ENCODE measurements at regions not wholly inside any gene's neighbourhood (a gene's known extent, or its start where the extent isn't known, plus 50 kb on each side); places are given as distances from the start of the nearest gene placed in this dataset.

- Histone ChIP-seq H3K9me3 (no peaks in the 10 kb centered on the region), H3K27me3 (no peaks in the 10 kb centered on the region), H3K36me3 (replicated peaks in 1 of 2; ENCODE audit: insufficient read depth in 1 of 2, low read depth in 2 of 2) (no peaks in the 10 kb centered on the region), H3K4me1 (no peaks in the 10 kb centered on the region), H3K4me3 (no peak overlapping the region), H3K27ac (no peak overlapping the region)
- ATAC-seq (no peak), DNase-seq (no peak)
- no peak for TF ChIP-seq POLR2A (IDR thresholded peaks at IDR 0.05)
- TF ChIP-seq, protein P1, sequence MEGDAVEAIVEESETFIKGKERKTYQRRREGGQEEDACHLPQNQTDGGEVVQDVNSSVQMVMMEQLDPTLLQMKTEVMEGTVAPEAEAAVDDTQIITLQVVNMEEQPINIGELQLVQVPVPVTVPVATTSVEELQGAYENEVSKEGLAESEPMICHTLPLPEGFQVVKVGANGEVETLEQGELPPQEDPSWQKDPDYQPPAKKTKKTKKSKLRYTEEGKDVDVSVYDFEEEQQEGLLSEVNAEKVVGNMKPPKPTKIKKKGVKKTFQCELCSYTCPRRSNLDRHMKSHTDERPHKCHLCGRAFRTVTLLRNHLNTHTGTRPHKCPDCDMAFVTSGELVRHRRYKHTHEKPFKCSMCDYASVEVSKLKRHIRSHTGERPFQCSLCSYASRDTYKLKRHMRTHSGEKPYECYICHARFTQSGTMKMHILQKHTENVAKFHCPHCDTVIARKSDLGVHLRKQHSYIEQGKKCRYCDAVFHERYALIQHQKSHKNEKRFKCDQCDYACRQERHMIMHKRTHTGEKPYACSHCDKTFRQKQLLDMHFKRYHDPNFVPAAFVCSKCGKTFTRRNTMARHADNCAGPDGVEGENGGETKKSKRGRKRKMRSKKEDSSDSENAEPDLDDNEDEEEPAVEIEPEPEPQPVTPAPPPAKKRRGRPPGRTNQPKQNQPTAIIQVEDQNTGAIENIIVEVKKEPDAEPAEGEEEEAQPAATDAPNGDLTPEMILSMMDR (IDR thresholded peaks at IDR 0.05): no peak
- 44 to 50% methylated on average over 3 of the region's 3 CpGs for WGBS, 2 donors
- intact Hi-C loops (cut with DNase I): no loop called here
Observed at GRCh38 chr16:13594823-13595222, 325.1 kb upstream of the ERCC4 start.

DNA sequence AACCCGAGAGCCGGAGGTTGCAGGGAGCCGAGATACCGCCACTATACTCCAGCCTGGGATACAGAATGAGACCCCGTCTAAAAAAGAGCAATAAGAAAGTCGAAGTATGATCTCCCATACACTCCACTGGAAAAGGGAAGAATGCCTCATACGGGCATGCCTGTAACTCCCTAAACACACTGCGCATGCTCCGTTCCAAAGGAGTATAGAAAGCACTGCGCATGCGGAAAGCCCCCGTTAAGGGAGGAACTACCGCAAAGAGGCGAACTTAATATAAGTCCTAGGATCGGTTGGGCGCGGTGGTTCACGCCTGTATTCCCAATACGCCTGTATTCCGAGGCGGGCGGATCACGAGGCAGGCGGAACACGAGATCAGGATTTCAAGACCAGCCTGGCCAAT, 313.1 kb upstream of the ERCC4 start:
- ATAC-seq: no peak
- H3K4me3 ChIP-seq: no peak overlapping the region
- 77 to 88% methylated on average over 25 of the region's 25 CpGs for WGBS, 2 donors
- TF ChIP-seq POLR2A (IDR thresholded peaks at IDR 0.05): no peak
- TF ChIP-seq, protein P1 (IDR thresholded peaks at IDR 0.05): no peak
- no peaks in the 10 kb centered on the region for H3K4me1 ChIP-seq
- H3K27ac ChIP-seq: no peak overlapping the region
- no peaks in the 10 kb centered on the region for H3K9me3 ChIP-seq
- H3K36me3 ChIP-seq (replicated peaks in 1 of 2; ENCODE audit: insufficient read depth in 1 of 2, low read depth in 2 of 2): no peaks in the 10 kb centered on the region
- H3K27me3 ChIP-seq: no peaks in the 10 kb centered on the region
- no peak for DNase-seq
- intact Hi-C loops (cut with DNase I): no loop called here

GRCh38 chr16:13607289-13607688, 312.7 kb upstream of the ERCC4 start:
- Histone ChIP-seq H3K4me1 (no peaks in the 10 kb centered on the region), H3K27ac (no peak overlapping the region), H3K4me3 (no peak overlapping the region), H3K36me3 (replicated peaks in 1 of 2; ENCODE audit: insufficient read depth in 1 of 2, low read depth in 2 of 2) (no peaks in the 10 kb centered on the region), H3K27me3 (no peaks in the 10 kb centered on the region), H3K9me3 (no peaks in the 10 kb centered on the region)
- WGBS, 2 donors: 87 to 89% methylated on average over 17 of the region's 17 CpGs
- no peak for DNase-seq
- no peak for ATAC-seq
- intact Hi-C loops (cut with DNase I): no loop called here
- TF ChIP-seq POLR2A (IDR thresholded peaks at IDR 0.05): no peak
- TF ChIP-seq, protein P1 (IDR thresholded peaks at IDR 0.05): no peak

DNA sequence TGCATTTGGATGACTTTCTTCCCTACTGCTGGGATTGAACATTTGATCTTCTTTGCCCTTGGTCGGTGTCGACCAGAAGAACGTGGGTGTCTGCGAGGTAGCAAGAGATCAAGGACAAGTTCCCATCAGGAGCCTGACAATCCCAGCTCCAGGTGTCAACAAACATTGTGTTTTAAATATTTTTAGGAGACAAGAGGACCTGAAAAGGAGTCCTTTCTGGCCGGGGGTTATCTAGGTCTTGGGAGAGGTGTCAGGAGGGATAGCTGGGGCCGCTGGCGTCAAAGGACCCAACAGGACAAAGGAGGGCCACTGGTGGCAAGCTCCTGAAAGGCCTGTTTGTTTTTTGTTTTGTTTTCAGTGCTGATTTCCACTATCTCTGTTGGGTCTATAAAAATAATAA, 308.4 kb upstream of the ERCC4 start:
- Histone ChIP-seq H3K27ac (no peak overlapping the region), H3K27me3 (no peaks in the 10 kb centered on the region), H3K9me3 (no peaks in the 10 kb centered on the region), H3K4me3 (no peak overlapping the region), H3K36me3 (replicated peaks in 1 of 2; ENCODE audit: insufficient read depth in 1 of 2, low read depth in 2 of 2) (no peaks in the 10 kb centered on the region), H3K4me1 (no peaks in the 10 kb centered on the region)
- intact Hi-C loops (cut with DNase I): no loop called here
- DNase-seq (no peak), ATAC-seq (no peak)
- no peak for TF ChIP-seq POLR2A (IDR thresholded peaks at IDR 0.05)
- TF ChIP-seq, protein P1 (IDR thresholded peaks at IDR 0.05): no peak
- WGBS, 2 donors: 49 to 70% methylated on average over 7 of the region's 7 CpGs

GRCh38 chr16:13612623-13613022, 307.3 kb upstream of the ERCC4 start:
- intact Hi-C loops (cut with DNase I): no loop called here
- H3K4me1 ChIP-seq: no peaks in the 10 kb centered on the region
- WGBS, 2 donors: 51 to 66% methylated on average over 4 of the region's 4 CpGs
- no peak overlapping the region for H3K27ac ChIP-seq
- no peak for DNase-seq
- TF ChIP-seq, protein P1 (IDR thresholded peaks at IDR 0.05): no peak
- no peak for TF ChIP-seq POLR2A (IDR thresholded peaks at IDR 0.05)
- no peak for ATAC-seq
- no peaks in the 10 kb centered on the region for H3K9me3 ChIP-seq
- H3K4me3 ChIP-seq: no peak overlapping the region
- H3K27me3 ChIP-seq: no peaks in the 10 kb centered on the region
- no peaks in the 10 kb centered on the region for H3K36me3 ChIP-seq (replicated peaks in 1 of 2; ENCODE audit: insufficient read depth in 1 of 2, low read depth in 2 of 2)
